GM18507 (cell line): ENCODE measurements at regions not wholly inside any gene's neighbourhood (a gene's known extent, or its start where the extent isn't known, plus 50 kb on each side); places are given as distances from the start of the nearest gene placed in this dataset.

ENCODE experiments used
- DNase-seq: peaks from one replicate; pipeline ENCODE4 v3.0.0; 2011; ENCODE audit warnings: low read depth; ENCODE audit not compliant: insufficient read length; ENCODE audit errors: extremely low spot score
- FAIRE-seq: peaks from 2 replicates; lab custom pipeline; 2011; peaks lifted over from hg19 to GRCh38; lab: Jason Lieb, UNC

GRCh38 chr15:47987461-47987860 is 133.3 kb upstream of the SLC24A5 start:
- no peak for DNase-seq
- FAIRE-seq, result no peak

GRCh38 chr15:47987908-47988532 is 132.8 kb upstream of the SLC24A5 start:
- DNase-seq (peak; percentile 14), FAIRE-seq (peak; percentile 81)

- no peak for DNase-seq
- no peak for FAIRE-seq
Measured at GRCh38 chr15:47988564-47988963, 132.2 kb upstream of the SLC24A5 start.

- FAIRE-seq (no peak), DNase-seq (no peak)
Measured at GRCh38 chr15:47990821-47991220, 130.0 kb upstream of the SLC24A5 start.

GRCh38 chr15:47991357-47991756 is 129.4 kb upstream of the SLC24A5 start:
- FAIRE-seq (no peak), DNase-seq (no peak)

- DNase-seq, result no peak
- no peak for FAIRE-seq
Measured at GRCh38 chr15:47993051-47993450, 127.7 kb upstream of the SLC24A5 start.

- DNase-seq (no peak), FAIRE-seq (no peak)
Measured at GRCh38 chr15:47997195-47998080, 123.4 kb upstream of the SLC24A5 start.

- no peak for DNase-seq
- no peak for FAIRE-seq
Measured at GRCh38 chr15:47998619-47999019, 122.2 kb upstream of the SLC24A5 start.

GRCh38 chr15:48001393-48002039 is 119.3 kb upstream of the SLC24A5 start:
- FAIRE-seq (peak; percentile 94), DNase-seq (peak; percentile 8)

GRCh38 chr15:48002767-48003166 is 118.0 kb upstream of the SLC24A5 start:
- DNase-seq, result no peak
- peak; percentile 64 for FAIRE-seq

- DNase-seq (no peak), FAIRE-seq (peak; percentile 9)
Measured at GRCh38 chr15:48003441-48003840, 117.3 kb upstream of the SLC24A5 start.

- DNase-seq (no peak), FAIRE-seq (no peak)
Measured at GRCh38 chr15:48005077-48005476, 115.7 kb upstream of the SLC24A5 start.

- FAIRE-seq (no peak), DNase-seq (no peak)
Measured at GRCh38 chr15:48006031-48006511, 114.7 kb upstream of the SLC24A5 start.

- DNase-seq (no peak), FAIRE-seq (no peak)
Measured at GRCh38 chr15:48010316-48010715, 110.5 kb upstream of the SLC24A5 start.

GRCh38 chr15:48012191-48012590 is 108.6 kb upstream of the SLC24A5 start:
- no peak for DNase-seq
- FAIRE-seq, result no peak

GRCh38 chr15:48016865-48017264 is 103.9 kb upstream of the SLC24A5 start:
- DNase-seq, result no peak
- no peak for FAIRE-seq

GRCh38 chr15:48017747-48018146 is 103.0 kb upstream of the SLC24A5 start:
- FAIRE-seq (no peak), DNase-seq (no peak)

- DNase-seq, result no peak
- FAIRE-seq, result no peak
Measured at GRCh38 chr15:48020166-48020565, 100.6 kb upstream of the SLC24A5 start.

GRCh38 chr15:48021336-48022086 is 99.3 kb upstream of the SLC24A5 start:
- FAIRE-seq (no peak), DNase-seq (no peak)

GRCh38 chr15:48025118-48025517 is 95.7 kb upstream of the SLC24A5 start:
- no peak for DNase-seq
- no peak for FAIRE-seq
